Natural killer cell (primary cell): ENCODE measurements at regions not wholly inside any gene's neighbourhood (a gene's known extent, or its start where the extent isn't known, plus 50 kb on each side); places are given as distances from the start of the nearest gene placed in this dataset.

Experiments used
- ATAC-seq, 3 donors: fragments of 150-1000 bp in 2 of 3; fragments of 200-7000 bp in 1 of 3; cut with Tn5 transposase; 1 replicate in 1 of 3; 2 replicates in 2 of 3; pipeline ENCODE4 v1.10.0; 2021; ENCODE audit warnings: mild to moderate bottlenecking in 2 of 3, moderate library complexity in 2 of 3
- DNase-seq, 2 donors: peaks; one replicate each; pipeline versions ENCODE4 v3.0.0 to v3.0.0-alpha.2; 2013 to 2021; ENCODE audit warnings: mixed read lengths in 1 of 2
- H3K27ac ChIP-seq: one replicate; pipeline ENCODE4 v1.5.1; 2013; ENCODE audit warnings: mild to moderate bottlenecking, low read length
- H3K27me3 ChIP-seq: one replicate; pipeline ENCODE4 v1.6.1; 2013; ENCODE audit warnings: low read length; ENCODE audit not compliant: control insufficient read depth, insufficient read depth
- H3K36me3 ChIP-seq: one replicate; pipeline ENCODE4 v1.6.1; 2013; ENCODE audit warnings: low read length; ENCODE audit not compliant: control insufficient read depth, insufficient read depth
- H3K4me1 ChIP-seq: one replicate; pipeline ENCODE4 v1.6.1; 2013; ENCODE audit warnings: low read length; ENCODE audit not compliant: control insufficient read depth, insufficient read depth
- H3K4me3 ChIP-seq: one replicate; pipeline ENCODE4 v1.5.1; 2013; ENCODE audit warnings: low read length
- H3K9me3 ChIP-seq: one replicate; pipeline ENCODE4 v1.6.1; 2013; ENCODE audit warnings: low read length; ENCODE audit not compliant: control insufficient read depth, insufficient read depth
- H3K27ac Mint-ChIP-seq, 2 donors: one replicate each; pipeline ENCODE4 v1.8.0; 2022; ENCODE audit warnings: mild to moderate bottlenecking in 2 of 2, mixed read lengths in 2 of 2, moderate library complexity in 1 of 2
- H3K27me3 Mint-ChIP-seq, 2 donors: one replicate each; pipeline ENCODE4 v1.8.0; 2022; ENCODE audit warnings: low read depth in 2 of 2, mixed read lengths in 2 of 2
- H3K36me3 Mint-ChIP-seq: one replicate; pipeline ENCODE4 v1.8.0; 2022; ENCODE audit warnings: mixed read lengths
- H3K4me1 Mint-ChIP-seq, 2 donors: one replicate each; pipeline ENCODE4 v1.8.0; 2022; ENCODE audit warnings: mixed read lengths in 2 of 2
- H3K4me3 Mint-ChIP-seq: one replicate; pipeline ENCODE4 v1.8.0; 2022; ENCODE audit warnings: mild to moderate bottlenecking, moderate library complexity, mixed read lengths
- H3K9me3 Mint-ChIP-seq, 2 donors: one replicate each; pipeline ENCODE4 v1.8.0; 2022; ENCODE audit warnings: mixed read lengths in 2 of 2
- CTCF ChIP-seq: fragments of 200-600 bp; IDR thresholded peaks from one replicate; pipeline ENCODE4 v1.8.0; 2022; ENCODE audit warnings: antibody characterized with exemption
- WGBS: methylation state at CpG from one replicate; pipeline ENCODE4 v1.1.7; 2013; ENCODE audit warnings: missing lambda C conversion rate; ENCODE audit not compliant: insufficient coverage; 5-methylcytosine and 5-hydroxymethylcytosine counted together
- intact Hi-C: fragments of 100-400 bp; cut with micrococcal nuclease; formaldehyde crosslinking; loops from one replicate; pipeline ENCODE4 v1.14.2; 2022

- ATAC-seq (no peak), DNase-seq (no peak)
- Mint-ChIP-seq H3K27me3 (peaks cover 0 to 5% of the 10 kb centered on the region in 2 donors), H3K4me1 (no peaks in the 10 kb centered on the region), H3K4me3 (no peak overlapping the region), H3K9me3 (no peaks in the 10 kb centered on the region), H3K36me3 (no peaks in the 10 kb centered on the region), H3K27ac (no peak overlapping the region)
- H3K9me3 ChIP-seq: no peaks in the 10 kb centered on the region
- no peak overlapping the region for H3K27ac ChIP-seq
- H3K4me1 ChIP-seq: no peaks in the 10 kb centered on the region
- intact Hi-C loops: no loop called here
- 90% methylated on average over 2 of the region's 2 CpGs for WGBS
- no peak overlapping the region for H3K4me3 ChIP-seq
- TF ChIP-seq CTCF: no peak
- H3K36me3 ChIP-seq: no peaks in the 10 kb centered on the region
- no peaks in the 10 kb centered on the region for H3K27me3 ChIP-seq
Observed at GRCh38 chr15:29618586-29618985, 203.7 kb downstream of the TJP1 start.

- H3K4me3 ChIP-seq: no peak overlapping the region
- intact Hi-C loops: no loop called here
- H3K9me3 ChIP-seq: no peaks in the 10 kb centered on the region
- H3K4me1 ChIP-seq: no peaks in the 10 kb centered on the region
- H3K27me3 ChIP-seq: no peaks in the 10 kb centered on the region
- Mint-ChIP-seq H3K9me3 (no peaks in the 10 kb centered on the region), H3K27ac (no peak overlapping the region), H3K27me3 (peaks cover 10 to 17% of the 10 kb centered on the region in 2 donors), H3K36me3 (no peaks in the 10 kb centered on the region), H3K4me3 (no peak overlapping the region), H3K4me1 (no peaks in the 10 kb centered on the region)
- no peak overlapping the region for H3K27ac ChIP-seq
- TF ChIP-seq CTCF: no peak
- no peak for ATAC-seq
- H3K36me3 ChIP-seq: no peaks in the 10 kb centered on the region
- no peak for DNase-seq
Observed at GRCh38 chr15:29616512-29616911, 205.8 kb downstream of the TJP1 start.

- H3K36me3 ChIP-seq: no peaks in the 10 kb centered on the region
- no peaks in the 10 kb centered on the region for H3K4me1 ChIP-seq
- no peak overlapping the region for H3K27ac Mint-ChIP-seq
- no peaks in the 10 kb centered on the region for H3K9me3 ChIP-seq
- peaks cover 15 to 25% of the 10 kb centered on the region in 2 donors for H3K27me3 Mint-ChIP-seq
- H3K36me3 Mint-ChIP-seq: no peaks in the 10 kb centered on the region
- ATAC-seq: no peak
- intact Hi-C loops: no loop called here
- DNase-seq: no peak
- H3K4me3 Mint-ChIP-seq: no peak overlapping the region
- H3K4me1 Mint-ChIP-seq: no peaks in the 10 kb centered on the region
- 86% methylated on average over 4 of the region's 4 CpGs for WGBS
- no peak for TF ChIP-seq CTCF
- no peak overlapping the region for H3K4me3 ChIP-seq
- no peaks in the 10 kb centered on the region for H3K9me3 Mint-ChIP-seq
- no peak overlapping the region for H3K27ac ChIP-seq
- no peaks in the 10 kb centered on the region for H3K27me3 ChIP-seq
Observed at GRCh38 chr15:29615791-29616190, 206.5 kb downstream of the TJP1 start.

- DNase-seq (no peak), ATAC-seq (no peak)
- no peak overlapping the region for H3K4me3 Mint-ChIP-seq
- 95% methylated on average over 16 of the region's 16 CpGs for WGBS
- TF ChIP-seq CTCF: no peak
- H3K36me3 Mint-ChIP-seq: no peaks in the 10 kb centered on the region
- Histone ChIP-seq H3K27ac (no peak overlapping the region), H3K4me1 (no peaks in the 10 kb centered on the region), H3K4me3 (no peak overlapping the region), H3K36me3 (no peaks in the 10 kb centered on the region), H3K9me3 (no peaks in the 10 kb centered on the region), H3K27me3 (no peaks in the 10 kb centered on the region)
- no peaks in the 10 kb centered on the region for H3K9me3 Mint-ChIP-seq
- intact Hi-C loops: no loop called here
- H3K4me1 Mint-ChIP-seq: no peaks in the 10 kb centered on the region
- peaks cover 17 to 29% of the 10 kb centered on the region in 2 donors for H3K27me3 Mint-ChIP-seq
- H3K27ac Mint-ChIP-seq: no peak overlapping the region
Observed at GRCh38 chr15:29613951-29614382, 208.3 kb downstream of the TJP1 start.
